ENCODE measurements at regions not wholly inside any gene's neighbourhood (a gene's known extent, or its start where the extent isn't known, plus 50 kb on each side); places are given as distances from the start of the nearest gene placed in this dataset.

DNA sequence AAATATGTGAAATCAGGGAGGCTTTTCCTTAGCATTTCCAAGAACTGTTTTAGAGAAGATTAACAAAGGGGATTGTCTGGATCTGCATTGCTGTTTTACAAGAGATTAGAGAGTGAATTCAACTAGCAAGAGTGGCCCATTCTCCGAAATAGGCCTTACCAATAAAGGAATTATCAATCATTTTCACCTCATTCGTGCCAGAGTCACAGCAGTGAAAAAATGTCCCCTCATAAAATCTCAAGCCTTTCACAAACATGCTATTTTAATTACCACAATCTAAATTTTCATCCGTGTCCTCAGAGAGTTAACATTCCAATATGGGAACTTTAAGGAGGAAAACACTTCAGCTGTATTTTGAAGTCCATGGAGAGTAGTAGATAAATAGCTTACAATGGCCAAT, 979.6 kb downstream of the RPA4 start:
- TF ChIP-seq, protein P1, sequence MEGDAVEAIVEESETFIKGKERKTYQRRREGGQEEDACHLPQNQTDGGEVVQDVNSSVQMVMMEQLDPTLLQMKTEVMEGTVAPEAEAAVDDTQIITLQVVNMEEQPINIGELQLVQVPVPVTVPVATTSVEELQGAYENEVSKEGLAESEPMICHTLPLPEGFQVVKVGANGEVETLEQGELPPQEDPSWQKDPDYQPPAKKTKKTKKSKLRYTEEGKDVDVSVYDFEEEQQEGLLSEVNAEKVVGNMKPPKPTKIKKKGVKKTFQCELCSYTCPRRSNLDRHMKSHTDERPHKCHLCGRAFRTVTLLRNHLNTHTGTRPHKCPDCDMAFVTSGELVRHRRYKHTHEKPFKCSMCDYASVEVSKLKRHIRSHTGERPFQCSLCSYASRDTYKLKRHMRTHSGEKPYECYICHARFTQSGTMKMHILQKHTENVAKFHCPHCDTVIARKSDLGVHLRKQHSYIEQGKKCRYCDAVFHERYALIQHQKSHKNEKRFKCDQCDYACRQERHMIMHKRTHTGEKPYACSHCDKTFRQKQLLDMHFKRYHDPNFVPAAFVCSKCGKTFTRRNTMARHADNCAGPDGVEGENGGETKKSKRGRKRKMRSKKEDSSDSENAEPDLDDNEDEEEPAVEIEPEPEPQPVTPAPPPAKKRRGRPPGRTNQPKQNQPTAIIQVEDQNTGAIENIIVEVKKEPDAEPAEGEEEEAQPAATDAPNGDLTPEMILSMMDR (conservative IDR thresholded peaks at IDR 0.05; ENCODE audit: low read depth, low read length), result no peak
- intact Hi-C loops (cut with micrococcal nuclease), result no loop called here
- Histone ChIP-seq H3K4me2 (ENCODE audit: low read length) (no peak overlapping the region), H3K9ac (ENCODE audit: low read length) (no peak overlapping the region), H3K79me2 (ENCODE audit: low read length) (no peaks in the 10 kb centered on the region), H2AFZ (ENCODE audit: low read length) (no peak overlapping the region), H3K9me3 (ENCODE audit: low read length) (no peaks in the 10 kb centered on the region), H3K4me3 (ENCODE audit: low read length) (no peak overlapping the region), H3K27ac (ENCODE audit: low read length) (no peak overlapping the region), H3K4me1 (ENCODE audit: insufficient read depth, low read length) (peaks cover 15% of the 10 kb centered on the region), H3F3A (ENCODE audit: low read length, unreplicated experiment) (no peaks in the 10 kb centered on the region), H4K20me1 (ENCODE audit: low read length) (no peaks in the 10 kb centered on the region), H3K36me3 (ENCODE audit: low read depth, low read length) (no peaks in the 10 kb centered on the region), H3K27me3 (ENCODE audit: low read length) (no peaks in the 10 kb centered on the region), H3K9me2 (replicated peaks; ENCODE audit: low read length) (no peaks in the 10 kb centered on the region)
- DNase-seq (no peak), ATAC-seq (no peak)
- BruUV-seq (replicated peaks), result no TSS peak
- POLR2A ChIA-PET (ENCODE audit: unreplicated experiment), result no interaction called here
- CTCF ChIA-PET, result no interaction called here

DNA sequence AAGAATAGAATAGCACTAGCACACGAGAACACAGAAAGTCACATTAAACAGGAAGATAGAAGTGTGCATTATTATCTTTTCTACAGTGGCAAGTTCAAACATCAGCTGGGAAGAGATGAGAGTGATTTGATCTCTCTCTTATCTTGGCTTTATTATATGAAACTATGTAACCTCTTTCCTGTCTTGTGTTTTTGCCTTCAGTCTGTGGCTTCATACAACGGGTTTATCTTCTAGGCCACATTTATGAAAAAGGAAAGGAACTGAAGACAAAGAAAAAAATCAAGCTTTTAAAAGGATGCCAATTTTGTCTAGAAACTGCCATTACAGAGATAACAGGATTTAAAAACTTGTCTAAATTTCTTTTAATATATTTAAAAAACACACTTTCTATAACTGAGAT, 983.6 kb downstream of the RPA4 start:
- intact Hi-C loops (cut with micrococcal nuclease), result no loop called here
- 0 out of 2 replicates have a peak, but pooled peaks cover 3% of the 10 kb centered on the region for H3K4me1 ChIP-seq (ENCODE audit: insufficient read depth, low read length)
- no TSS peak for BruUV-seq (replicated peaks)
- ChIA-PET POLR2A (ENCODE audit: unreplicated experiment) (no interaction called here), CTCF (no interaction called here)
- H3K9me2 ChIP-seq (replicated peaks; ENCODE audit: low read length), result no peaks in the 10 kb centered on the region
- no peaks in the 10 kb centered on the region for H3K27me3 ChIP-seq (ENCODE audit: low read length)
- no peaks in the 10 kb centered on the region for H3K79me2 ChIP-seq (ENCODE audit: low read length)
- no peaks in the 10 kb centered on the region for H4K20me1 ChIP-seq (ENCODE audit: low read length)
- H3F3A ChIP-seq (ENCODE audit: low read length, unreplicated experiment), result no peaks in the 10 kb centered on the region
- no peak overlapping the region for H3K9ac ChIP-seq (ENCODE audit: low read length)
- DNase-seq, result no peak
- H2AFZ ChIP-seq (ENCODE audit: low read length), result no peak overlapping the region
- no peak overlapping the region for H3K27ac ChIP-seq (ENCODE audit: low read length)
- TF ChIP-seq EZH2 (IDR thresholded peaks at IDR 0.05; ENCODE audit: low read length, unreplicated experiment) (no peak), EZH2phosphoT487 (IDR thresholded peaks at IDR 0.05; ENCODE audit: borderline replicate concordance, low read length) (no peak)
- TF ChIP-seq, protein P1 (conservative IDR thresholded peaks at IDR 0.05; ENCODE audit: low read depth, low read length), result no peak
- no peaks in the 10 kb centered on the region for H3K9me3 ChIP-seq (ENCODE audit: low read length)
- no peaks in the 10 kb centered on the region for H3K36me3 ChIP-seq (ENCODE audit: low read depth, low read length)
- no peak for ATAC-seq
- H3K4me2 ChIP-seq (ENCODE audit: low read length), result no peak overlapping the region
- H3K4me3 ChIP-seq (ENCODE audit: low read length), result no peak overlapping the region

DNA sequence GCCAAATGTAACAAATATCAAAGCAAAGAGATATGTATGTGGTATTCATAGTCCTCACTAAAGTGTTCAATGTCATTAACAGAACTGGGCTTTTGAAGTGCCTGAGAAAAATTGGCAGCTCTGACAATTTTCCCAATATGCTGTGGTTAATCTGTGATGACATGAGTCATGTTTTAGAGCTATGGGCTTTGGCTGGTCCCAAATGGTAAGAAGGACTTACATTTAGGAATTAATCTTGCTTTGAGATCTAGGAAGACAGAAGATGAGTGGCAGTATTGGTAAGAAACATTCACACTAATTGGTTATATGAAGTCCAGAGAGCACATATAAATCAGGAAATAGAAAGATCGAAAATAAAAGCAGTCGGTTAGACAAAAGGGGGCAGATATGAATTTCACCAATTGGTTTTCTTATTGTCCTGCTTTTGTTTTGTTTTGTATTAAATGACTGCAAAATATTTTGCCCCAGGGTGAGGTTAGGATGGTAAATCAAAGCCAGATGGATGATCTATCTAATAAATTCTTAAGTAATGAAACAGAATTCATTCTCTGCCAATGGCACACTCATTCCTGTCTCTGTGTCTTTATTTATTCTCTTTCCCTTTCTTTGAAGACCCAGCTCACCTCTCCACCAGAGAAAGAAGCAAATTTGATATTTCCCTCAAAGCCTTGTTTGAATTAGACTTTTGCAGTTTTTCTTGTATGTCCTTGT, 993.1 kb downstream of the RPA4 start:
- CTCF ChIA-PET, result no interaction called here
- BruUV-seq (replicated peaks), result no TSS peak

More for the DNA sequence above, 993.1 kb downstream of the RPA4 start:
- H3K4me2 ChIP-seq (ENCODE audit: low read length), result peak overlapping the region; percentile 56
- no peaks in the 10 kb centered on the region for H3F3A ChIP-seq (ENCODE audit: low read length, unreplicated experiment)
- H3K36me3 ChIP-seq (ENCODE audit: low read depth, low read length), result no peaks in the 10 kb centered on the region
- no peaks in the 10 kb centered on the region for H3K79me2 ChIP-seq (ENCODE audit: low read length)
- no peaks in the 10 kb centered on the region for H3K9me3 ChIP-seq (ENCODE audit: low read length)
- H3K27me3 ChIP-seq (ENCODE audit: low read length), result no peaks in the 10 kb centered on the region
- no peaks in the 10 kb centered on the region; the same call in 1 of the 2 replicates for H3K4me1 ChIP-seq (ENCODE audit: insufficient read depth, low read length)
- no peaks in the 10 kb centered on the region for H4K20me1 ChIP-seq (ENCODE audit: low read length)
- DNase-seq, result peak; percentile 61
- H3K9ac ChIP-seq (ENCODE audit: low read length), result no peak overlapping the region
- ATAC-seq, result peak; percentile 20; the same call in 1 of the 2 replicates
- no peak overlapping the region for H2AFZ ChIP-seq (ENCODE audit: low read length)
- intact Hi-C loops (cut with micrococcal nuclease), result no loop called here
- POLR2A ChIA-PET (ENCODE audit: unreplicated experiment), result no interaction called here
- H3K27ac ChIP-seq (ENCODE audit: low read length), result no peak overlapping the region
- no peak for TF ChIP-seq EZH2phosphoT487 (IDR thresholded peaks at IDR 0.05; ENCODE audit: borderline replicate concordance, low read length)
- no peak for TF ChIP-seq EZH2 (IDR thresholded peaks at IDR 0.05; ENCODE audit: low read length, unreplicated experiment)
- TF ChIP-seq, protein P1 (conservative IDR thresholded peaks at IDR 0.05; ENCODE audit: low read depth, low read length), result no peak
- H3K4me3 ChIP-seq (ENCODE audit: low read length), result no peak overlapping the region
- no peaks in the 10 kb centered on the region for H3K9me2 ChIP-seq (replicated peaks; ENCODE audit: low read length)
